ENCODE measurements at regions not wholly inside any gene's neighbourhood (a gene's known extent, or its start where the extent isn't known, plus 50 kb on each side); places are given as distances from the start of the nearest gene placed in this dataset.
"Not testable (repeated sequence)": the region's sequence is repeated elsewhere in the genome, so short reads cannot be mapped to it uniquely, and the experiment has no call there.

GRCh38 chr7:79775911-79776310 lies 322.4 kb upstream of the MAGI2 start:
- no peak for DNase-seq

DNA sequence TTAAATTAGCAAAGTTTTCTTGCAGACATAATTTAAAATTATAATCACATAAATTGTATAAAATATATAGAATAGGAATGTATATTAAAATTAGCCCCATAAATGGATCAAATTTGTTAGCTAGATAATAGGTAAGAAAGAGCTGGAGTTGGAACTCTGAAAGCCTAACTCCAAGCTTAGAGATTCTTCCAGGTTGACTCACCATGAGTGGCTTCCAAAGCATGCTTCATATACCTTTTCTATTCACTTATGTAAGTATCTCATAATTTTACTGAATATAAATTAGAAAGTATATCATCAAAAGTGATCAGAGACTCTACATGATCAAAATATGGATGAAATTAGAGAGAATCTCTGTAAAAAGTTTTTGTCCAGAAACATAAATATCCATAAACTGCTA lies 320.7 kb upstream of the MAGI2 start:
- no peak for DNase-seq

GRCh38 chr7:79770970-79771369 lies 317.5 kb upstream of the MAGI2 start:
- no peak for DNase-seq

DNA sequence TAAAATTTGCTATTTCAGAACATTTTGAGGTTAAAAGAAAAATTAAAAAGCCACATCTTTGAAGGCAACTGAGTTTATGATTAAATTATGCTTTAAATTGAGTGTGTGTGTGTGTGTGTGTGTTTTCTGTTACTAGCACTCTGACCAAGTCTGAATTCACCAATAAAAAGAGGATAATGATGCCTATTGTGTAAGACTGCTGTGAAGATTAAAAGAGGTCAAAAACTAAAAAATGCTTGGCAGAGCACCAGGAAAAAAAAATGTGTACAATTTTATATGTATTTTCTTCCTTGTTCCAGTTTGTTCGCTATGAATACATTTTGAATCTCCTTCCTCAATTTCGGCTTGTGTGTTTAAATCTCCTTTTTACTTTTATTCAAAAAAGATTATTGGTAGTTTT lies 316.6 kb upstream of the MAGI2 start:
- DNase-seq = peak; percentile 1

DNA sequence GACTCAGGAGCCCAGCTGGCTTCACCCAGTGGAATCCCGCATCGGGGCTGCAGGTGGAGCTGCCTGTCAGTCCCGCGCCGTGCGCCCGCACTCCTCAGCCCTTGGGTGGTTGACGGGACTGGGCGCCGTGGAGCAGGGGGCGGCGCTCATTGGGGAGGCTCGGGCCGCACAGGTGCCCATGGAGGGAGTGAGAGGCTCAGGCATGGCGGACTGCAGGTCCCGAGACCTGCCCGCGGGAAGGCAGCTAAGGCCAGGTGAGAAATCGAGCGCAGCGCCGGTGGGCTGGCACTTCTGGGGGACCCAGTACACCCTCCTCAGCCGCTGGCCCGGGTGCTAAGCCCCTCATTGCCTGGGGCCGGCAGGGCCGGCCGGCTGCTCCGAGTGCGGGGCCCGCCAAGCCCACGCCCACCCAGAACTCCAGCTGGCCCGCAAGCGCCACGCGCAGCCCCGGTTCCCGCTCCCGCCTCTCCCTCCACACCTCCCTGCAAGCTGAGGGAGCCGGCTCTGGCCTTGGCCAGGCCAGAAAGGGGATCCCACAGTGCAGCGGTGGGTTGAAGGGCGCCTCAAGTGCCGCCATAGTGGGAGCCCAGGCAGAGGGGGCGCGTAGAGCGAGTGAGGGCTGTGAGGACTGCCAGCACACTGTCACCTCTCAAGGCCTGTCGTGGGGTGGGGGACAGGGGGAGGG lies 314.6 kb upstream of the MAGI2 start:
- not testable (repeated sequence) for DNase-seq

GRCh38 chr7:79767192-79767591 lies 313.7 kb upstream of the MAGI2 start:
- not testable (repeated sequence) for DNase-seq

DNA sequence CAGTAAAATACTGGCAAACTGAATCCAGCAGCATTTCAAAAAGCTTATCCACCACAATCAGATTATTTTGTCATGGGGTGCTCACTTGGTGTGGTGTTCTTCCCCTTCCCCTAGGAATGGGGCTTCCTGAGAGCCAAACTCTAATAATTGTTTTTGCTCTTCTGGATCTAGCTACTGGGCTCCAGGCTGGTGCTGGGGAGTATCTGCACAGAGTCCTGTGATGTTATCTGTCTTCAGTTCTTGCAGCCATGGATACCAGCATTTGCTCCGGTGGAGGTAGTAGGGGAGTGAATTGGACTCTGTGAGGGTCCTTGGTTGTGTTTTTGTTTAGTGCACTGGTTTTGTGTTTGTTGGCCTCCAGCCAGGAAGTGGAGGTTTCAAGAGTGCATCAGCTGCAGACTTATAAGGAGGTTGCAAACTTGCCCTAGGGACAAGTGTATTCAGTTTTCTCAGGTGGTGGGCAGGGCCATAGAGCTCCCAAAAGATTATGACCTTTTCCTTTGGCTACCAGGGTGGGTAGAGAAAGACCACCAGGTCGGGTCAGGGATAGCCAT lies 308.5 kb upstream of the MAGI2 start:
- DNase-seq = no peak

DNA sequence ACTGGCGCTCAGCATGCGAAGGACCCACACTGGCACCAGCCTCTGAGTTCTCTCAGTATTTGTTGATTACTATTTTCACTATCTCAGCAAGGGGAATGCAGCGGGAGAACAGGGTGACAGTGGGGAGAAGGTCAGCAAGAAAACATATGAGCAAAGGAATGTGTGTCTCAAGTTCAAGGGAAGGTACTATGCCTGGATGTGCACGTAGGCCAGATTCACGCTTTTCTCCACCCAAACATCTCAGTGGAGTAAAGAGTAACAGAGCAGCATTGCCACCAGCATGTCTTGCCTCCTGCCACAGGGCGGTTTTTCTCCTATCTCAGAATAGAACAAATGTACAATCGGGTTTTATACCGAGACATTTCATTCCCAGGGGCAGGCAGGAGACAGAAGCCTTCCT lies 297.5 kb upstream of the MAGI2 start:
- not testable (repeated sequence) for DNase-seq

DNA sequence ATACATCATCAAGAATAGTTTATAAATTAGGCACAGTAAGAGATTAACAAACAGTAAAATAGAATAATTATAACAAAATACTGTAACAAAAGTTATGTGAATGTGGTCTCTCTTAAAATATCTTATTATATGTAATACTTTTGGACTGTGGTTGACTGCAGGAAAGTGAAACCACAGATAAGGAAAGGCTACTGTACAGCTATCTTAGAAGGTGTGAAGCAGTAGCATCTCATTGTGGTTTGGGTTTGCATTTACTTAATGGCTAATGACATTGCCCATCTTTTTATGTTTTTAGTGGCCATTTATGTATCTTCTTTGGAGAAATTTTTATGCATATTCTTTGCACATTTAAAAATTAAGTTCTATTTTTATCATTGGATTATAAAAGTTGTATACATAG lies 296.4 kb upstream of the MAGI2 start:
- no peak for DNase-seq

GRCh38 chr7:79741684-79742083 lies 288.2 kb upstream of the MAGI2 start:
- no peak for DNase-seq

GRCh38 chr7:79740076-79740475 lies 286.6 kb upstream of the MAGI2 start:
- DNase-seq = no peak

DNA sequence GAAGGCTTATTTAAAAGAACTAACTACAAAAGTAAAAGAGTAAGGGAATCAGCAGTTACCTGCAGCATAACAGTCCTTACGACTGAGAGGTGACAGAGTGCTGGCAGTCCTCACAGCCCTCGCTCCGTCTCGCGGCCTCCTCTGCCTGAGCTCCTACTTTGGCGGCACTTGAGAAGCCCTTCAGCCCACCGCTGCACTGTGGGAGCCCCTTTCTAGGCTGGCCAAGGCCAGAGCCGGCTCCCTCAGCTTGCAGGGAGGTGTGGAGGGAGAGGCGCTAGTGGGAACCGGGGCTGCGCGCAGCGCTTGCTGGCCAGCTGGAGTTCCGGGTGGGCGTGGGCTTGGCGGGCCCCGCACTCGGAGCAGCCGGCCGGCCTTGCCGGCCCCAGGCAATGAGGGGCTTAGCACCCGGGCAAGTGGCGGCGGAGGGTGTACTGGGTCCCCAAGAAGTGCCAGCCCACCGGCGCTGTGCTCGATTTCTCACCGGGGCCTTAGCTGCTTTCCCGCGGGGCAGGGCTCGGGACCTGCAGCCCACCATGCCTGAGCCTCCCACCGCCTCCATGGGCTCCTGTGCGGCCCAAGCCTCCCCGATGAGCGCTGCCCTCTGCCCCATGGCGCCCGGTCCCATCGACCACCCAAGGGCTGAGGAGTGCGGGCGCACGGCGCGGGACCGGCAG lies 285.7 kb upstream of the MAGI2 start:
- DNase-seq = not testable (repeated sequence)

DNA sequence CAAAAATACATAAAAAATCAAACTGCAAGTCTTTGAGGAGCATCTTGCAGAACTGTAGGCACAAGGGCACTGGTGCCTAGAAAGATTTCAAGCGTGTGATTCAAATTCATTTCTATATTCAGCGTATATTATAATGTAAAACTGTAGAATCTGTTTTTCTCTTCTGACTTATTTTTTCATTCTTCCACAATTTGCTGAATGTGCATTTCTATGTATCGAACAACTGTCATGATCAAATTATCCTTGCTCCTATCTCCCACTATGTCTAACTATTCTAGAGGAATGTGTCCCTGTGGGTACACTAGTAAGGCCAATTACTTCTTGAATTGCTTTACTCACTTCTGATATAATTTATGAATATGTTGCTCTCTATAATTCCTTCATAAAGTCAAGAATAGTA lies 283.0 kb upstream of the MAGI2 start:
- DNase-seq = no peak

GRCh38 chr7:79735012-79735411 lies 281.5 kb upstream of the MAGI2 start:
- no peak for DNase-seq

DNA sequence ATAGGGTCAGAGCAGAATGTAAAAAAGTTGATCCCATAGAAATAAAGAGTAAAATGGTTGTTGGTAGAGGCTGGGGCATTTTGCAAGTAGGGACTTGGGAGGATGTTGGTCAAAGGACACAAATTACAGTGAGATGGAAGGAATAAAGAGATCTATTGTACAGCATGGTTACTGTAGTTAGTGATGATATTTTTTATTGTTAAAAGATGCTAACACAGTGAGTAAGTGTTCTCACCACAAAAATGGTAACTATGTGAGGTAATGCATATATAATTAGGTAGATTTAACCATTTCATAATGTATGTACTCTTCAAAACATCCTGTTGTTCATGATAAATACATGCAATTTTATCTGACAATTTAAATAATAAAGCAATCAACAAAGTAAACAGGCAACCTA lies 280.7 kb upstream of the MAGI2 start:
- DNase-seq = no peak

DNA sequence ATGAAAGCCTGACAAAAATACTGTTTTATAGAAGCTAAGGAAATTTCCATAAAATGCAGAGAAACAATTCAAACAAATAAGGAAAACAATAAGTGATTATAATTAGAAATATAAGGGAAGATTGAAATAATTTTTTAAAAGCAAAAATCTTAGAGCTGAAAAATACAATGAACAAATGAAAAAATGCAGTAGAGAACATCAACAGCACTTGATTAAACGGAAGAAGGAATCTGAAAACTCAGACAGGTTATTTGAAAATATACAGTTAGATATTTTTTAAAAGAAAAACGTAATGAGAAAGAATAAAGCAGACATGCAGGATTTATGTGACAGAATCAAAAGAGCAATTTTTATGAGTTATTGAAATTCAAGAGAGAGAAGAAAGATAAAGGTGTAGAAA lies 279.1 kb upstream of the MAGI2 start:
- DNase-seq = no peak

DNA sequence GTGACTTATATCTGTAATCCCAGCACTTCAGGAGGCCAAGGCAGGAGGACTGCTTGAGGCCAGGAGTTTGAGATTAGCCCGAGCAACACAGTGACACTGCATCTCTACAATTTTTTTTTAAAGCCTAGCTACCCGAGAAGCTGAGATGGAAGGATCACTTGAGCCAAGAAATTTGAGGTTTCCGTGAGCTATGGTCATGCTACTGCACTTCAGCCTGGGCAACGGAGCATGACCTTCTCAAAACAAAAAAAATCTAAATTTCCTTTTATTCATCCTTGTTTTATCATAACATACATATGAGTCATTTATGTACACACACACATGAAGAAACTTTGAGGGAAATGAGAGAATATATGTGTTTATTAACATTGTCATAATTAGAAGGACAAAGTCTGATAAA lies 277.5 kb upstream of the MAGI2 start:
- DNase-seq = no peak

DNA sequence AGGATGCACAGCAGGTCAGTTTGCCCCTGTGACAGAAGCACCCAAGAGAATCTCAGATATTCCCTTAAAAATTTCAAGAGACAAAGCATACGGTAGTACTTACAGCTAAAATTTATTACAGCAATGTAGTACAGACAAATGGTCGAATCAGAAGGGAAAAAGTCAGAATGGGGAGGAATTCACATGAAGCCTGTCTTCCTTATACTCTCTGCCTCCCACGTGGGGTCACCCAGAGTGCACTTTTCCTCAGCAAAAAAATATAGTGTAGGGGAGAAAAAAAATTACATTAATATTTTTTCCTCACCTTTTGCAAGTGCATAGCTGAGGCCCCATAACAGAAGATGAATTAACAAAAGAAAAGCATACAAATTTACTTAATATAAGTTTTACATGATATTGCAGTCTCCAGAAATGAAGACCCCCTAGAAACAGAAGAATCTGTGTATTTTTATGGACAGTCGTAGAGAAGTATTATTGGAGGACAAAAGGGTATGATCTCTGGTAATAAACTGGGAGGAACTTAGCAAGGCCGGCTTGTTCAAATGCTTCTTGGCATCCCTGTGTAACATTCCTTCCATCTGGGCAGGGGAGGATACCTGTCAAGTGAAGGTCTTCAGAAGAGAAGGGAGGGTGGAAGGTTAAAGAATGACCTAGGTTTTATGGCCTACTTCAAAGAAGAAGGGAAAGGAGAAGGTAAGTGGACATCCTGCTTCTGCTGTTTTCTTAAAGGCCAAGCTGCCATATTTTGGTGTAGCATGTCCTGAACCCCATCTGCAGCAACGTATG lies 270.6 kb upstream of the MAGI2 start:
- no peak for DNase-seq

DNA sequence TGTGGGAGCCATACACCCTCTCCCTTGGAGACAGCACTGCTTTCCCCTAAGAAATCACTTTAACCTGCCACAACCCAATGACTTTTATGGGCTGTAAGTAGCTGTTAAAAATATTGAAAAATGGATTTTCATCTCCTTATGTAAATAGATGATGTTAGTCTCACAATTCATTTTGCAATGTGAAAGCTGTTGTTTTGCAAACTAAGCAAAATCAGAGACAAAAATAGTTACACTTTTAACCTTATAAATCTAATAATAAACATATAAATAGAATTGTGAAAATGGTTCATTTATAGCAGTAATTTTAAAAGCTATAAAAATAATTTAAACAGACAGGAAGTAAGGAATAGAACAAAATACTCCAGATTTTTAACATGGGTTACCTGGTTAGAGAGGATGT lies 268.8 kb upstream of the MAGI2 start:
- no peak for DNase-seq

- DNase-seq = no peak
Measured at GRCh38 chr7:79719216-79719615, 265.7 kb upstream of the MAGI2 start.

- no peak for DNase-seq
Measured at GRCh38 chr7:79716329-79716728, 262.9 kb upstream of the MAGI2 start.

GRCh38 chr7:79714081-79714480 lies 260.6 kb upstream of the MAGI2 start:
- no peak for DNase-seq

DNA sequence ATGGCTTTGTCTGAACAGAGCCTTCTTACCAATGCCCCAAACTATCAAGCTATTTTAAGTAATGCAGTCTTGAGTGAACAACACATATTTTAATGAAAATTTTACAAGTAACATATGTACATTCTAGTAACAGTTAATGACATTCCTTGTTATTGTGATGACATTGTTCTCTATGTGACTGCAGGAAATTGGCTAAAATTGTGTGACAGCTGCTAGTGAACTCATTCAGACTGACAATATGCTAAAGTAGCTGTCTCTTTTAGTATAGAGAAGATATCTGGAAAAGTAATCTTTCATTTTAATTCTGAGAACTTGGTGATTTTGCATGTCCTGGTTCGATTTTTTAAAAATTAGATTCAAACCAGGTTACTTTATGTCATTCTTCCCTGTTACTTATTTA lies 259.8 kb upstream of the MAGI2 start:
- no peak for DNase-seq

DNA sequence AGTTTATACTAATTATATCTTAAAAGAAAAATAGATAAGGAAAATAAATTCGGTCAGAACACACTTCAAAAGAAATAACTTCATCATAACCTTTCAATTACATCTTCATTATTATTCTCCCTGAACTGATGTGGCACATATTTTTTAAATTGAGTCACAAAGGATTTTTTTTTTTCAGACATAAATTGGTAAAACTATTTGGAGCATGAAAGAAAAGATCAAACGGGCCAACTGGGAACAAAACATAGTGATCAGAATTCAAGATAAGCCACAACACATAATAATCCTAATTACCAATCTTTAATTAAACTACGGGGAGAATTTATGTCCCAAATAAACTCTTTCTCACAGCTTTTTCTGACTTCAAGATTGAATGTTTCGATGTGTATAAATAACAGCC lies 258.2 kb upstream of the MAGI2 start:
- no peak for DNase-seq
